Right lobe of liver (tissue), 4 donors: ENCODE measurements at regions not wholly inside any gene's neighbourhood (a gene's known extent, or its start where the extent isn't known, plus 50 kb on each side); places are given as distances from the start of the nearest gene placed in this dataset.

Source experiments
- CTCF ChIP-seq, 4 donors: fragments of 200-600 bp in 3 of 4; fragments of 450-650 bp in 1 of 4; IDR thresholded peaks; one replicate each; pipeline versions ENCODE4 v1.5.1 to v1.8.0; 2016 to 2022; ENCODE audit warnings: antibody characterized with exemption in 4 of 4, mild to moderate bottlenecking in 2 of 4
- POLR2A ChIP-seq: fragments of 450-650 bp; IDR thresholded peaks from one replicate; pipeline ENCODE4 v1.6.1; 2017; ENCODE audit warnings: antibody characterized with exemption, mild to moderate bottlenecking
- donor health status: DM: no; HTN: no; CAD: no.
- donor health status: DM: no; HTN: no; CAD: no.
- donor health status: DM: no; HTN: yes; CAD: no.

- TF ChIP-seq CTCF (IDR thresholded peaks at IDR 0.05) (no peak), POLR2A (no peak)
Measured at GRCh38 chr2:20539133-20539719, 92.4 kb downstream of the RHOB start.
